Parathyroid adenoma (tissue), 2 donors: ENCODE measurements at regions not wholly inside any gene's neighbourhood (a gene's known extent, or its start where the extent isn't known, plus 50 kb on each side); places are given as distances from the start of the nearest gene placed in this dataset.

Source experiments
- H2AFZ ChIP-seq: fragments of 300-600 bp; sonication (generic); one replicate; pipeline ENCODE4 v1.7.0; 2017; ENCODE audit warnings: antibody characterized with exemption, mild to moderate bottlenecking
- H3K27ac ChIP-seq: fragments of 300-600 bp; sonication (generic); one replicate; pipeline ENCODE4 v1.7.0; 2017
- H3K27me3 ChIP-seq: fragments of 300-600 bp; sonication (generic); one replicate; pipeline ENCODE4 v1.7.0; 2017; ENCODE audit warnings: low read length; ENCODE audit not compliant: control insufficient read depth, insufficient read depth
- H3K36me3 ChIP-seq: fragments of 300-600 bp; sonication (generic); one replicate; pipeline ENCODE4 v1.7.0; 2017; ENCODE audit warnings: low read length; ENCODE audit not compliant: control insufficient read depth, insufficient read depth
- H3K4me1 ChIP-seq: fragments of 300-600 bp; sonication (generic); one replicate; pipeline ENCODE4 v1.7.0; 2017; ENCODE audit warnings: control low read depth
- H3K4me2 ChIP-seq: fragments of 300-600 bp; sonication (generic); one replicate; pipeline ENCODE4 v1.7.0; 2017; ENCODE audit warnings: low read length
- H3K4me3 ChIP-seq: fragments of 300-600 bp; sonication (generic); one replicate; pipeline ENCODE4 v1.7.0; 2017; ENCODE audit warnings: low read depth, low read length
- H3K79me2 ChIP-seq: fragments of 300-600 bp; sonication (generic); one replicate; pipeline ENCODE4 v1.7.0; 2017; ENCODE audit warnings: control low read depth
- H3K9ac ChIP-seq: fragments of 300-600 bp; sonication (generic); one replicate; pipeline ENCODE4 v1.7.0; 2017; ENCODE audit warnings: mild to moderate bottlenecking
- H3K9me3 ChIP-seq: fragments of 300-600 bp; sonication (generic); one replicate; pipeline ENCODE4 v1.7.0; 2017; ENCODE audit warnings: low read length; ENCODE audit not compliant: control insufficient read depth
- CTCF ChIP-seq: fragments of 300-600 bp; sonication (generic); IDR thresholded peaks from one replicate; pipeline ENCODE4 v1.7.0; 2017; ENCODE audit warnings: antibody characterized with exemption, mild to moderate bottlenecking
- donor health status: primary hyperparathyroidism.

- no peak overlapping the region for H3K4me3 ChIP-seq
- no peaks in the 10 kb centered on the region for H3K36me3 ChIP-seq
- H3K27ac ChIP-seq = no peak overlapping the region
- no peak overlapping the region for H3K9ac ChIP-seq
- H2AFZ ChIP-seq = no peak overlapping the region
- no peaks in the 10 kb centered on the region for H3K9me3 ChIP-seq
- H3K27me3 ChIP-seq = no peaks in the 10 kb centered on the region
- H3K4me1 ChIP-seq = no peaks in the 10 kb centered on the region
- no peak overlapping the region for H3K4me2 ChIP-seq
- TF ChIP-seq CTCF = no peak
- no peaks in the 10 kb centered on the region for H3K79me2 ChIP-seq
These were observed 182.1 kb downstream of the NECTIN3 start for GRCh38 chr3:111253733-111254132.

GRCh38 chr3:111260878-111261277, 189.3 kb downstream of the NECTIN3 start:
- Histone ChIP-seq H3K4me1 (no peaks in the 10 kb centered on the region), H3K9me3 (no peaks in the 10 kb centered on the region), H3K9ac (no peak overlapping the region), H3K4me2 (no peak overlapping the region), H3K27me3 (no peaks in the 10 kb centered on the region), H2AFZ (no peak overlapping the region), H3K27ac (no peak overlapping the region), H3K36me3 (peaks cover 4% of the 10 kb centered on the region), H3K79me2 (no peaks in the 10 kb centered on the region), H3K4me3 (no peak overlapping the region)
- TF ChIP-seq CTCF = no peak

GRCh38 chr3:111269777-111270176, 198.2 kb downstream of the NECTIN3 start:
- Histone ChIP-seq H2AFZ (no peak overlapping the region), H3K4me3 (no peak overlapping the region), H3K4me1 (no peaks in the 10 kb centered on the region), H3K27me3 (no peaks in the 10 kb centered on the region), H3K79me2 (no peaks in the 10 kb centered on the region), H3K36me3 (no peaks in the 10 kb centered on the region), H3K9ac (no peak overlapping the region), H3K9me3 (peaks cover 3% of the 10 kb centered on the region), H3K4me2 (no peak overlapping the region), H3K27ac (no peak overlapping the region)
- TF ChIP-seq CTCF = no peak

- no peak overlapping the region for H3K9ac ChIP-seq
- no peaks in the 10 kb centered on the region for H3K79me2 ChIP-seq
- H3K27me3 ChIP-seq = no peaks in the 10 kb centered on the region
- H3K36me3 ChIP-seq = no peaks in the 10 kb centered on the region
- TF ChIP-seq CTCF = no peak
- H3K27ac ChIP-seq = no peak overlapping the region
- no peak overlapping the region for H3K4me3 ChIP-seq
- H3K4me2 ChIP-seq = no peak overlapping the region
- H2AFZ ChIP-seq = no peak overlapping the region
- H3K9me3 ChIP-seq = no peaks in the 10 kb centered on the region
- no peaks in the 10 kb centered on the region for H3K4me1 ChIP-seq
These were observed 205.6 kb downstream of the NECTIN3 start for GRCh38 chr3:111277226-111277625.

- no peaks in the 10 kb centered on the region for H3K36me3 ChIP-seq
- H3K27ac ChIP-seq = no peak overlapping the region
- H3K4me2 ChIP-seq = no peak overlapping the region
These were observed 207.3 kb downstream of the NECTIN3 start for GRCh38 chr3:111278959-111279358.

More at GRCh38 chr3:111278959-111279358, 207.3 kb downstream of the NECTIN3 start:
- no peak overlapping the region for H3K4me3 ChIP-seq
- no peak overlapping the region for H3K9ac ChIP-seq
- H3K27me3 ChIP-seq = no peaks in the 10 kb centered on the region
- H3K4me1 ChIP-seq = no peaks in the 10 kb centered on the region
- no peaks in the 10 kb centered on the region for H3K9me3 ChIP-seq
- no peak for TF ChIP-seq CTCF
- no peak overlapping the region for H2AFZ ChIP-seq
- H3K79me2 ChIP-seq = no peaks in the 10 kb centered on the region
